Liver (tissue), 8 donors: ENCODE measurements at regions not wholly inside any gene's neighbourhood (a gene's known extent, or its start where the extent isn't known, plus 50 kb on each side); places are given as distances from the start of the nearest gene placed in this dataset.

Experiments used
- DNase-seq: peaks from one replicate; pipeline ENCODE4 v3.0.0-alpha.2; 2017; ENCODE audit warnings: low spot score
- H3K27ac ChIP-seq, 2 donors: one replicate each; pipeline ENCODE4 v1.7.0; 2013; ENCODE audit warnings: inconsistent platforms in 2 of 2, low read length in 2 of 2, control low read depth in 1 of 2, low read depth in 1 of 2, mild to moderate bottlenecking in 1 of 2
- H3K27me3 ChIP-seq, 4 donors: one replicate each; pipeline versions ENCODE4 v1.6.1 to v1.7.0; 2013; ENCODE audit warnings: low read length in 3 of 4, inconsistent platforms in 1 of 4, mild to moderate bottlenecking in 1 of 4, moderate library complexity in 1 of 4; ENCODE audit not compliant: control insufficient read depth in 4 of 4, insufficient read depth in 4 of 4
- H3K36me3 ChIP-seq, 4 donors: one replicate each; pipeline versions ENCODE4 v1.6.1 to v1.7.0; 2013; ENCODE audit warnings: low read length in 3 of 4, mild to moderate bottlenecking in 3 of 4, low read depth in 1 of 4, moderate library complexity in 1 of 4; ENCODE audit not compliant: control insufficient read depth in 4 of 4, insufficient read depth in 3 of 4
- H3K4me1 ChIP-seq, 4 donors: one replicate each; pipeline versions ENCODE4 v1.6.1 to v1.7.0; 2013; ENCODE audit warnings: low read length in 3 of 4, mild to moderate bottlenecking in 3 of 4, moderate library complexity in 1 of 4; ENCODE audit not compliant: control insufficient read depth in 4 of 4, insufficient read depth in 4 of 4
- H3K4me3 ChIP-seq, 3 donors: one replicate each; pipeline versions ENCODE4 v1.6.1 to v1.7.0; 2013; ENCODE audit warnings: low read length in 3 of 3, control low read depth in 1 of 3, low read depth in 1 of 3, mild to moderate bottlenecking in 1 of 3
- H3K9ac ChIP-seq, 2 donors: one replicate each; pipeline ENCODE4 v1.7.0; 2013; ENCODE audit warnings: low read length in 2 of 2, mild to moderate bottlenecking in 2 of 2, moderate library complexity in 2 of 2, control low read depth in 1 of 2, low read depth in 1 of 2
- H3K9me3 ChIP-seq, 4 donors: one replicate each; pipeline versions ENCODE4 v1.6.1 to v1.7.0; 2013; ENCODE audit warnings: low read length in 3 of 4; ENCODE audit not compliant: control insufficient read depth in 4 of 4
- EGR1 ChIP-seq, 2 donors: IDR thresholded peaks; 2 replicates each; pipeline ENCODE4 v1.6.1; 2016 to 2018; ENCODE audit warnings: antibody characterized with exemption in 2 of 2, low read depth in 2 of 2
- FOXA1 ChIP-seq: IDR thresholded peaks from 2 replicates; pipeline ENCODE4 v1.6.1; 2016; ENCODE audit warnings: antibody characterized with exemption
- FOXA2 ChIP-seq: IDR thresholded peaks from 2 replicates; pipeline ENCODE4 v1.6.1; 2016; ENCODE audit warnings: antibody characterized with exemption
- HNF4A ChIP-seq, 2 donors: conservative IDR thresholded peaks; 2 replicates each; pipeline ENCODE4 v1.6.1; 2016; ENCODE audit warnings: antibody characterized with exemption in 2 of 2, mild to moderate bottlenecking in 2 of 2
- HNF4G ChIP-seq: IDR thresholded peaks from 2 replicates; pipeline ENCODE4 v1.6.1; 2016; ENCODE audit warnings: antibody characterized with exemption
- JUND ChIP-seq, 2 donors: IDR thresholded peaks; 2 replicates each; pipeline ENCODE4 v1.6.1; 2016; ENCODE audit warnings: antibody characterized with exemption in 2 of 2
- RAD21 ChIP-seq, 2 donors: IDR thresholded peaks; 2 replicates each; pipeline ENCODE4 v1.6.1; 2016; ENCODE audit warnings: antibody characterized with exemption in 2 of 2, mild to moderate bottlenecking in 2 of 2
- RXRA ChIP-seq, 2 donors: IDR thresholded peaks; 2 replicates each; pipeline ENCODE4 v1.6.1; 2017 to 2018; ENCODE audit warnings: antibody characterized with exemption in 2 of 2, mild to moderate bottlenecking in 1 of 2
- SP1 ChIP-seq: IDR thresholded peaks from 2 replicates; pipeline ENCODE4 v1.6.1; 2018; ENCODE audit warnings: antibody characterized with exemption, mild to moderate bottlenecking
- YY1 ChIP-seq: IDR thresholded peaks from 2 replicates; pipeline ENCODE4 v1.6.1; 2016; ENCODE audit warnings: antibody characterized with exemption, mild to moderate bottlenecking
- WGBS: extraction: QIAGEN DNeasy Blood & Tissue Kit; methylation state at CpG from one replicate; pipeline ENCODE4 v1.1.7; 2013; 5-methylcytosine and 5-hydroxymethylcytosine counted together
- TF ChIP-seq, protein P1 (sequence below): IDR thresholded peaks from 2 replicates; pipeline ENCODE4 v1.6.1; 2016; ENCODE audit warnings: antibody characterized with exemption
- TF ChIP-seq, protein P2 (sequence below): fragments of 150-350 bp; IDR thresholded peaks from 2 replicates; pipeline ENCODE4 v1.5.1; 2017; ENCODE audit warnings: improper control_type of control experiment, low read depth, low read length; ENCODE audit not compliant: missing input control
- TF ChIP-seq, protein P3 (sequence below): IDR thresholded peaks from 2 replicates; pipeline ENCODE4 v1.6.1; 2016; ENCODE audit warnings: antibody characterized with exemption
- donor health status: healthy.
- donor health status: healthy.
- donor health status: healthy.
- donor health status: healthy.
- donor health status: healthy.

DNA sequence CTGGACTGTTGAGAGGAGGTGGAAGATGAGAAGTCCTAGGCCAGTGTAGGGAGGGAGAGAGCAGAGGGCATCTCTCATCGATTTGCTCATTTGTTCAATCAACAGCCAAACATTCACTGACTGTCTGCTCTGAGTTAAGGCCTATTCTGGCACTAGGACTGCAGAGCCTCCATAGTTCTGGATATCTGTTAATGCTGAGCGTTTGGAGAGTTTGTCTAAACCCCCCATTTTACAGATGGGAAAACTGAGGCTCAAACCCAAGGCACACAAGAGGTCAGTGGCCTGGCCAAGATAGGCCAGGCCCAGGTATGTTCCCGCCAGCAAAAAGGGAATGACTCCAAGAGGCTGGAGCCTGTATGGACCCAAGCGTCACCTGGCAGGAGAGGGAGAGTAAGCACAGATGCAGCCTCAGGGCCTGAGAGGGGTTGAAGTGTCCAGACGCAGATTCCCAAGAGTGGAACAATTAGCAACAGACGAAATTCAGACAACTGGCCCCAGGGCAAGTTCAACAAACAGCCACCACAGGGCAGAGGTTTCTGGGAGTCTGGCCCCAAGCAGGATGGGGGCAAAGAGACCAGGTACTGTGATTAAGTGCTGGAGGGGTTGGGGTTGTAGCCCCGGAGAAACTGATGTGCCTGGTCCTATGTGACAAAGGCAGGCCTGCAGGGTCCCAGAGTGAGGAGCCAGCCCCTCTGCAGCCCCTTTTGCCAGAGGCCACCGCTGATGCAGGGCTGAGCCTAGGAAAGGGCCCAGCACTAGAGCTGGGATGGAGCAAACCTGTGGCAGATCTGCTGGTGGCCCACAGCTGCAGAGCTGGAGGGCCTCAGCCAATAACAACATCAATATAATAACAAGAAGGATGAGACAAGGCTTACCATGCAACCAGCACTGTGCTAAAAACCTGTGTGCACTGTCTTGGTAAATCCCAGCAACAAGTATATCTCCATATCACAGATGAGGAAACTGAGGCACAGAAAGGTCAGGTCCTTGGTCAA lies 245.1 kb upstream of the TLE3 start:
- Histone ChIP-seq H3K4me1 (peaks cover 0 to 18% (median 4%) of the 10 kb centered on the region in 4 donors), H3K4me3 (no peak overlapping the region), H3K36me3 (no peaks in the 10 kb centered on the region), H3K9ac (no peak overlapping the region), H3K27me3 (no peaks in the 10 kb centered on the region), H3K9me3 (no peaks in the 10 kb centered on the region), H3K27ac (no peak overlapping the region)
- TF ChIP-seq RAD21 (IDR thresholded peaks at IDR 0.05): no peak
- WGBS: 93% methylated on average over 8 of the region's 8 CpGs
- DNase-seq: peak; percentile 16

DNA sequence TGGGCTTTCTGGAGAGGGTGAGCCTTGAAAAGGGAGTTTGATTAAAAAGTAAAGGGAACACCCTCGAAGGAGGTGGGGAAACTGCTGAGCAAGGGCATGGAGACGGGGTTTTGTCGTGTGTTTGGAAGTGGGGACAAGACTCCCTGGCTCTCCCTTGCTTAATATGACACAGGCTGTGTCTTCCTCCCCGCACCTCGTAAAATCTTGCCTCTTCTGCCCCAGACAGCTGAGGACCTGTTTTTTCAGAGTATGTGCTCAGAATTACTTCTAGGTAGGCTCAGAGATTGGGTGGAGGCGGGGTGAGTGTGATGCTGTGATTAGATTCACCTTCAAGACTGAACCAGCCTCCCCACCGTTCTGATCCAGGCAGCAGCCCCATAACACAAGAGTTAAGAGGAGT lies 244.4 kb upstream of the TLE3 start:
- no peak for TF ChIP-seq FOXA2
- no peak for TF ChIP-seq JUND (IDR thresholded peaks at IDR 0.05)
- no peak for TF ChIP-seq FOXA1
- no peak for TF ChIP-seq EGR1 (IDR thresholded peaks at IDR 0.05; ENCODE audit: low read depth in 2 of 2)
- no peak for TF ChIP-seq HNF4A (conservative IDR thresholded peaks at IDR 0.05)
- no peak for TF ChIP-seq HNF4G
- TF ChIP-seq, protein P1, sequence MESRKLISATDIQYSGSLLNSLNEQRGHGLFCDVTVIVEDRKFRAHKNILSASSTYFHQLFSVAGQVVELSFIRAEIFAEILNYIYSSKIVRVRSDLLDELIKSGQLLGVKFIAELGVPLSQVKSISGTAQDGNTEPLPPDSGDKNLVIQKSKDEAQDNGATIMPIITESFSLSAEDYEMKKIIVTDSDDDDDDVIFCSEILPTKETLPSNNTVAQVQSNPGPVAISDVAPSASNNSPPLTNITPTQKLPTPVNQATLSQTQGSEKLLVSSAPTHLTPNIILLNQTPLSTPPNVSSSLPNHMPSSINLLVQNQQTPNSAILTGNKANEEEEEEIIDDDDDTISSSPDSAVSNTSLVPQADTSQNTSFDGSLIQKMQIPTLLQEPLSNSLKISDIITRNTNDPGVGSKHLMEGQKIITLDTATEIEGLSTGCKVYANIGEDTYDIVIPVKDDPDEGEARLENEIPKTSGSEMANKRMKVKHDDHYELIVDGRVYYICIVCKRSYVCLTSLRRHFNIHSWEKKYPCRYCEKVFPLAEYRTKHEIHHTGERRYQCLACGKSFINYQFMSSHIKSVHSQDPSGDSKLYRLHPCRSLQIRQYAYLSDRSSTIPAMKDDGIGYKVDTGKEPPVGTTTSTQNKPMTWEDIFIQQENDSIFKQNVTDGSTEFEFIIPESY: no peak
- TF ChIP-seq YY1: no peak
- TF ChIP-seq, protein P2, sequence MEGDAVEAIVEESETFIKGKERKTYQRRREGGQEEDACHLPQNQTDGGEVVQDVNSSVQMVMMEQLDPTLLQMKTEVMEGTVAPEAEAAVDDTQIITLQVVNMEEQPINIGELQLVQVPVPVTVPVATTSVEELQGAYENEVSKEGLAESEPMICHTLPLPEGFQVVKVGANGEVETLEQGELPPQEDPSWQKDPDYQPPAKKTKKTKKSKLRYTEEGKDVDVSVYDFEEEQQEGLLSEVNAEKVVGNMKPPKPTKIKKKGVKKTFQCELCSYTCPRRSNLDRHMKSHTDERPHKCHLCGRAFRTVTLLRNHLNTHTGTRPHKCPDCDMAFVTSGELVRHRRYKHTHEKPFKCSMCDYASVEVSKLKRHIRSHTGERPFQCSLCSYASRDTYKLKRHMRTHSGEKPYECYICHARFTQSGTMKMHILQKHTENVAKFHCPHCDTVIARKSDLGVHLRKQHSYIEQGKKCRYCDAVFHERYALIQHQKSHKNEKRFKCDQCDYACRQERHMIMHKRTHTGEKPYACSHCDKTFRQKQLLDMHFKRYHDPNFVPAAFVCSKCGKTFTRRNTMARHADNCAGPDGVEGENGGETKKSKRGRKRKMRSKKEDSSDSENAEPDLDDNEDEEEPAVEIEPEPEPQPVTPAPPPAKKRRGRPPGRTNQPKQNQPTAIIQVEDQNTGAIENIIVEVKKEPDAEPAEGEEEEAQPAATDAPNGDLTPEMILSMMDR: no peak
- no peak overlapping the region for H3K4me3 ChIP-seq
- no peaks in the 10 kb centered on the region for H3K27me3 ChIP-seq
- H3K4me1 ChIP-seq: peaks cover 0 to 13% (median 3%) of the 10 kb centered on the region in 4 donors
- DNase-seq: peak; percentile 9
- WGBS: 97% methylated on average over 7 of the region's 7 CpGs
- no peak overlapping the region for H3K9ac ChIP-seq
- no peaks in the 10 kb centered on the region for H3K9me3 ChIP-seq
- no peak overlapping the region for H3K27ac ChIP-seq
- no peaks in the 10 kb centered on the region for H3K36me3 ChIP-seq

DNA sequence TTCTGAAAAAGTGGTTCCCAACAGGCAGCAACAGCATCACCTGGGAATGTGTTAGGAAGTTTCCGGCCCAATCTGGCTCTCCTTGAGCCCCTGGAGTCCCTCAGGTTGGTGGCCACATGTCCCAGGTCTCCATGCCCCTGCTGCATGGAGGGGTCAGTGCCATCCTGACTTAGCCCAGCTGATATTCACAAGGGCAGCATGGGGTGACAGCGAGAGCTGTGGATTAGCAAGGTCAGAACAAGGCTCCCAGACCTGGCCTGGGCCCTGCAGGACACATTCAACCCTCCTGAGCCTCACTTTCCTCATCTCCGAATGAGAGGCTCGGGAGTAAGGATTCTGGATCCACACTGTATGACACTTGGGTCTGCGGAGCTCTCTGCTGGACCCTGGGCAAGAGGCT lies 243.8 kb upstream of the TLE3 start:
- Histone ChIP-seq H3K4me1 (peaks cover 0 to 12% (median 3%) of the 10 kb centered on the region in 4 donors), H3K27ac (no peak overlapping the region), H3K36me3 (no peaks in the 10 kb centered on the region), H3K9me3 (no peaks in the 10 kb centered on the region), H3K9ac (no peak overlapping the region), H3K27me3 (no peaks in the 10 kb centered on the region), H3K4me3 (no peak overlapping the region)
- 77% methylated on average over 5 of the region's 5 CpGs for WGBS
- peak; percentile 13 for DNase-seq
- TF ChIP-seq JUND (IDR thresholded peaks at IDR 0.05) (no peak), RAD21 (IDR thresholded peaks at IDR 0.05) (no peak), HNF4A (conservative IDR thresholded peaks at IDR 0.05) (no peak), RXRA (IDR thresholded peaks at IDR 0.05) (no peak), SP1 (no peak), HNF4G (no peak), EGR1 (IDR thresholded peaks at IDR 0.05; ENCODE audit: low read depth in 2 of 2) (no peak)
- TF ChIP-seq, protein P3, sequence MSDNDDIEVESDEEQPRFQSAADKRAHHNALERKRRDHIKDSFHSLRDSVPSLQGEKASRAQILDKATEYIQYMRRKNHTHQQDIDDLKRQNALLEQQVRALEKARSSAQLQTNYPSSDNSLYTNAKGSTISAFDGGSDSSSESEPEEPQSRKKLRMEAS: no peak
- TF ChIP-seq, protein P2: no peak
